Glutamatergic neuron (in vitro differentiated cells): ENCODE measurements at regions not wholly inside any gene's neighbourhood (a gene's known extent, or its start where the extent isn't known, plus 50 kb on each side); places are given as distances from the start of the nearest gene placed in this dataset.

ENCODE experiments used
- DNase-seq: peaks from one replicate; pipeline ENCODE4 v3.0.0; 2022
- H3K27ac Mint-ChIP-seq: one replicate; pipeline ENCODE4 v1.8.0; 2020; ENCODE audit warnings: mild to moderate bottlenecking, mixed read lengths, inconsistent platforms; ENCODE audit not compliant: unreplicated experiment
- H3K27me3 Mint-ChIP-seq: one replicate; pipeline ENCODE4 v1.8.0; 2020; ENCODE audit warnings: mild to moderate bottlenecking, moderate library complexity, mixed read lengths, inconsistent platforms; ENCODE audit not compliant: unreplicated experiment
- H3K36me3 Mint-ChIP-seq: one replicate; pipeline ENCODE4 v1.8.0; 2020; ENCODE audit warnings: mild to moderate bottlenecking, mixed read lengths, inconsistent platforms; ENCODE audit not compliant: unreplicated experiment
- H3K4me1 Mint-ChIP-seq: one replicate; pipeline ENCODE4 v1.8.0; 2020; ENCODE audit warnings: mild to moderate bottlenecking, low read depth, mixed read lengths, inconsistent platforms; ENCODE audit not compliant: unreplicated experiment
- H3K4me3 Mint-ChIP-seq: one replicate; pipeline ENCODE4 v1.8.0; 2020; ENCODE audit warnings: mild to moderate bottlenecking, mixed read lengths, inconsistent platforms; ENCODE audit not compliant: unreplicated experiment
- H3K9me3 Mint-ChIP-seq: one replicate; pipeline ENCODE4 v1.8.0; 2020; ENCODE audit warnings: mild to moderate bottlenecking, moderate library complexity, mixed read lengths, inconsistent platforms; ENCODE audit not compliant: unreplicated experiment
- CTCF ChIP-seq: fragments of 200-600 bp; sonication (generic); IDR thresholded peaks from one replicate; pipeline ENCODE4 v1.5.0; 2021; ENCODE audit not compliant: partially characterized antibody, unreplicated experiment

- H3K4me1 Mint-ChIP-seq, result no peaks in the 10 kb centered on the region
- no peak overlapping the region for H3K4me3 Mint-ChIP-seq
- no peak for TF ChIP-seq CTCF
- H3K27ac Mint-ChIP-seq, result no peak overlapping the region
- peaks cover 3% of the 10 kb centered on the region for H3K27me3 Mint-ChIP-seq
- H3K36me3 Mint-ChIP-seq, result peaks cover 6% of the 10 kb centered on the region
- DNase-seq, result no peak
- H3K9me3 Mint-ChIP-seq, result no peaks in the 10 kb centered on the region
These were observed 127.1 kb downstream of the SUDS3 start for GRCh38 chr12:118503476-118503875.

GRCh38 chr12:118512669-118513068 is 136.3 kb downstream of the SUDS3 start:
- H3K4me1 Mint-ChIP-seq, result no peaks in the 10 kb centered on the region
- TF ChIP-seq CTCF, result no peak
- no peak overlapping the region for H3K4me3 Mint-ChIP-seq
- DNase-seq, result no peak
- H3K27ac Mint-ChIP-seq, result no peak overlapping the region
- H3K36me3 Mint-ChIP-seq, result peaks cover 7% of the 10 kb centered on the region
- no peaks in the 10 kb centered on the region for H3K27me3 Mint-ChIP-seq
- peaks cover 7% of the 10 kb centered on the region for H3K9me3 Mint-ChIP-seq

GRCh38 chr12:118513611-118514010 is 137.3 kb downstream of the SUDS3 start:
- Mint-ChIP-seq H3K9me3 (peaks cover 7% of the 10 kb centered on the region), H3K27ac (no peak overlapping the region), H3K4me3 (no peak overlapping the region), H3K4me1 (no peaks in the 10 kb centered on the region), H3K36me3 (peaks cover 7% of the 10 kb centered on the region), H3K27me3 (no peaks in the 10 kb centered on the region)
- no peak for TF ChIP-seq CTCF
- DNase-seq, result peak; percentile 46

- H3K27ac Mint-ChIP-seq, result no peak overlapping the region
- no peak overlapping the region for H3K4me3 Mint-ChIP-seq
- no peaks in the 10 kb centered on the region for H3K4me1 Mint-ChIP-seq
- no peak for DNase-seq
- H3K9me3 Mint-ChIP-seq, result peaks cover 7% of the 10 kb centered on the region
- TF ChIP-seq CTCF, result no peak
- peaks cover 7% of the 10 kb centered on the region for H3K36me3 Mint-ChIP-seq
- peaks cover 2% of the 10 kb centered on the region for H3K27me3 Mint-ChIP-seq
These were observed 137.9 kb downstream of the SUDS3 start for GRCh38 chr12:118514297-118514696.

GRCh38 chr12:118520214-118521035 is 144.1 kb downstream of the SUDS3 start:
- Mint-ChIP-seq H3K4me1 (no peaks in the 10 kb centered on the region), H3K9me3 (peaks cover 4% of the 10 kb centered on the region), H3K36me3 (no peaks in the 10 kb centered on the region), H3K27ac (no peak overlapping the region), H3K27me3 (peaks cover 2% of the 10 kb centered on the region), H3K4me3 (no peak overlapping the region)
- DNase-seq, result no peak
- TF ChIP-seq CTCF, result no peak
